ENCODE measurements at regions not wholly inside any gene's neighbourhood (a gene's known extent, or its start where the extent isn't known, plus 50 kb on each side); places are given as distances from the start of the nearest gene placed in this dataset.

GRCh38 chr1:87647430-87648177 lies 318.9 kb downstream of the LMO4 start:
- TF ChIP-seq CTCF (IDR thresholded peaks at IDR 0.05; ENCODE audit: low read length) (no peak), EZH2 (IDR thresholded peaks at IDR 0.05; ENCODE audit: borderline replicate concordance, low read length) (no peak)

All from OCI-LY1 (cell line).